Lower lobe of right lung (tissue), 2 donors: ENCODE measurements at regions not wholly inside any gene's neighbourhood (a gene's known extent, or its start where the extent isn't known, plus 50 kb on each side); places are given as distances from the start of the nearest gene placed in this dataset.

Source experiments
- ATAC-seq, 2 donors: fragments of 200-7000 bp; cut with Tn5 transposase; one replicate each; pipeline ENCODE4 v1.9.1; 2020 to 2022; ENCODE audit warnings: mild to moderate bottlenecking in 2 of 2, moderate library complexity in 2 of 2
- DNase-seq: peaks from one replicate; pipeline ENCODE4 v3.0.0-alpha.2; 2020
- H3K27ac ChIP-seq: fragments of 200-600 bp; one replicate; pipeline ENCODE4 v1.8.0; 2022
- H3K27me3 ChIP-seq: fragments of 200-600 bp; one replicate; pipeline ENCODE4 v1.8.0; 2022; ENCODE audit warnings: low read depth
- H3K36me3 ChIP-seq: fragments of 200-600 bp; one replicate; pipeline ENCODE4 v1.8.0; 2022; ENCODE audit warnings: mild to moderate bottlenecking
- H3K4me1 ChIP-seq: fragments of 200-600 bp; one replicate; pipeline ENCODE4 v1.8.0; 2022
- H3K4me3 ChIP-seq: fragments of 200-600 bp; one replicate; pipeline ENCODE4 v1.8.0; 2022; ENCODE audit warnings: mild to moderate bottlenecking
- H3K9me3 ChIP-seq: fragments of 200-600 bp; one replicate; pipeline ENCODE4 v1.8.0; 2022
- CTCF ChIP-seq: fragments of 200-600 bp; IDR thresholded peaks from one replicate; pipeline ENCODE4 v1.8.0; 2022; ENCODE audit warnings: antibody characterized with exemption, mild to moderate bottlenecking
- intact Hi-C: fragments of 100-400 bp; cut with DNase I; formaldehyde crosslinking; loops from one replicate; pipeline ENCODE4 v1.11.0; 2022
- donor health status: DM: no; HTN: yes; CAD: no; lungs with severe emphysema.

- ATAC-seq (no peak), DNase-seq (no peak)
- no peaks in the 10 kb centered on the region for H3K27me3 ChIP-seq
- peak; percentile 14 for TF ChIP-seq CTCF
- H3K4me1 ChIP-seq: no peaks in the 10 kb centered on the region
- no peak overlapping the region for H3K4me3 ChIP-seq
- intact Hi-C loops: no loop called here
- no peaks in the 10 kb centered on the region for H3K9me3 ChIP-seq
- H3K27ac ChIP-seq: no peak overlapping the region
- no peaks in the 10 kb centered on the region for H3K36me3 ChIP-seq
Observed at GRCh38 chr1:5286244-5286643, 631.8 kb downstream of the AJAP1 start.

GRCh38 chr1:5274527-5274926, 620.1 kb downstream of the AJAP1 start:
- no peak for TF ChIP-seq CTCF
- Histone ChIP-seq H3K27me3 (no peaks in the 10 kb centered on the region), H3K27ac (no peak overlapping the region), H3K9me3 (no peaks in the 10 kb centered on the region), H3K36me3 (no peaks in the 10 kb centered on the region), H3K4me3 (no peak overlapping the region), H3K4me1 (no peaks in the 10 kb centered on the region)
- DNase-seq (no peak), ATAC-seq (no peak)
- intact Hi-C loops: no loop called here

GRCh38 chr1:5273280-5274003, 619.0 kb downstream of the AJAP1 start:
- DNase-seq (no peak), ATAC-seq (no peak)
- H3K27ac ChIP-seq: no peak overlapping the region
- H3K36me3 ChIP-seq: no peaks in the 10 kb centered on the region
- intact Hi-C loops: no loop called here
- H3K9me3 ChIP-seq: no peaks in the 10 kb centered on the region
- no peaks in the 10 kb centered on the region for H3K4me1 ChIP-seq
- no peaks in the 10 kb centered on the region for H3K27me3 ChIP-seq
- TF ChIP-seq CTCF: no peak
- no peak overlapping the region for H3K4me3 ChIP-seq

GRCh38 chr1:5272325-5272724, 617.9 kb downstream of the AJAP1 start:
- no peaks in the 10 kb centered on the region for H3K36me3 ChIP-seq
- no peak for TF ChIP-seq CTCF
- no peak overlapping the region for H3K27ac ChIP-seq
- H3K27me3 ChIP-seq: peaks cover 6% of the 10 kb centered on the region
- H3K4me1 ChIP-seq: no peaks in the 10 kb centered on the region
- no peaks in the 10 kb centered on the region for H3K9me3 ChIP-seq
- ATAC-seq (no peak), DNase-seq (no peak)
- intact Hi-C loops: no loop called here
- H3K4me3 ChIP-seq: no peak overlapping the region

- no peaks in the 10 kb centered on the region for H3K4me1 ChIP-seq
- ATAC-seq (peak in 1 of 2 donors; percentile 11), DNase-seq (no peak)
- no peaks in the 10 kb centered on the region for H3K9me3 ChIP-seq
- intact Hi-C loops: no loop called here
- H3K4me3 ChIP-seq: no peak overlapping the region
- H3K27ac ChIP-seq: no peak overlapping the region
- peaks cover 11% of the 10 kb centered on the region for H3K27me3 ChIP-seq
- no peaks in the 10 kb centered on the region for H3K36me3 ChIP-seq
- no peak for TF ChIP-seq CTCF
Observed at GRCh38 chr1:5271264-5271663, 616.9 kb downstream of the AJAP1 start.
